ENCODE measurements at regions not wholly inside any gene's neighbourhood (a gene's known extent, or its start where the extent isn't known, plus 50 kb on each side); places are given as distances from the start of the nearest gene placed in this dataset.
A peak's percentile ranks its signal among the peaks of the same experiment; 100 is the strongest.
"Not testable (repeated sequence)": the region's sequence is repeated elsewhere in the genome, so short reads cannot be mapped to it uniquely, and the experiment has no call there.

- DNase-seq, result no peak
Measured at GRCh38 chr12:94916663-94917062, 86.8 kb downstream of the NDUFA12 start.

- no peak for DNase-seq
Measured at GRCh38 chr12:94909663-94910062, 93.8 kb downstream of the NDUFA12 start.

GRCh38 chr12:94905749-94906148 is 97.7 kb downstream of the NDUFA12 start:
- not testable (repeated sequence) for DNase-seq

- no peak for DNase-seq
Measured at GRCh38 chr12:94900496-94900895, 103.0 kb downstream of the NDUFA12 start.

GRCh38 chr12:94898388-94898787 is 105.1 kb downstream of the NDUFA12 start:
- DNase-seq, result no peak

- DNase-seq, result no peak
Measured at GRCh38 chr12:94892544-94893267, 110.8 kb downstream of the NDUFA12 start.

GRCh38 chr12:94889445-94890210 is 113.9 kb downstream of the NDUFA12 start:
- DNase-seq, result no peak

- peak in 1 of 5 experiments; percentile 12 for DNase-seq
Measured at GRCh38 chr12:94879542-94879941, 124.0 kb downstream of the NDUFA12 start.

GRCh38 chr12:94875525-94875924 is 128.0 kb downstream of the NDUFA12 start:
- DNase-seq, result peak in 1 of 5 experiments; percentile 16

GRCh38 chr12:94874518-94875302 is 128.8 kb downstream of the NDUFA12 start:
- DNase-seq, result no peak

- DNase-seq, result no peak
Measured at GRCh38 chr12:94873734-94874517, 129.6 kb downstream of the NDUFA12 start.

GRCh38 chr12:94872971-94873733 is 130.3 kb downstream of the NDUFA12 start:
- no peak for DNase-seq

- DNase-seq, result no peak
Measured at GRCh38 chr12:94872671-94872970, 130.9 kb downstream of the NDUFA12 start.

- no peak for DNase-seq
Measured at GRCh38 chr12:94872007-94872653, 131.4 kb downstream of the NDUFA12 start.

GRCh38 chr12:94870511-94870910 is 133.0 kb downstream of the NDUFA12 start:
- no peak for DNase-seq

- DNase-seq, result no peak
Measured at GRCh38 chr12:94868161-94868560, 135.3 kb downstream of the NDUFA12 start.

- no peak for DNase-seq
Measured at GRCh38 chr12:94867066-94867855, 136.2 kb downstream of the NDUFA12 start.

- no peak for DNase-seq
Measured at GRCh38 chr12:94864987-94865386, 138.5 kb downstream of the NDUFA12 start.

GRCh38 chr12:94863321-94864035 is 140.0 kb downstream of the NDUFA12 start:
- DNase-seq, result no peak

GRCh38 chr12:94862421-94862820 is 141.1 kb downstream of the NDUFA12 start:
- DNase-seq, result no peak

Data from T-helper 2 cell (primary cell).